ENCODE measurements at regions not wholly inside any gene's neighbourhood (a gene's known extent, or its start where the extent isn't known, plus 50 kb on each side); places are given as distances from the start of the nearest gene placed in this dataset.
"Not testable (repeated sequence)": the region's sequence is repeated elsewhere in the genome, so short reads cannot be mapped to it uniquely, and the experiment has no call there.

DNA sequence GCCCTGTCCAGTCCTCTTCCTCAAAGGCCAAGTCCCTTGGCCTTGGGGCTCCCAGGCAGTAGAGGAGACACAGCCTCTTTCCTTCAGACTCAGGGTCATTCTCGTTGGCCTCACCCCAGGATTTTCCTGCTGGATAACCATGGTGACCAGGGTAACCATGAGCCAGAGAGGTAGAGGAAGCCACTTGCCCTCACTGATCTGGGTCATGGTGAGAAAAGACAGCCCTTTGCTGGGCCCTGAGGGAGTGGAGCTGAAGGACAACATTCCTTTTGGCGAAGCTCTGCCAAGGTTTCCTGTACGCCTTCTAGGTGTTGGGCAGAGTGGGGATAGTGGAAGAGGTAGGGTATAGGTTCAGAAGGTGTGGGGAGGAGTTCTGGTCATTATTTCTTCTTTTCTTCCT, 53.1 kb upstream of the WNT4 start:
- no peak for DNase-seq (ENCODE audit: low read depth)

DNA sequence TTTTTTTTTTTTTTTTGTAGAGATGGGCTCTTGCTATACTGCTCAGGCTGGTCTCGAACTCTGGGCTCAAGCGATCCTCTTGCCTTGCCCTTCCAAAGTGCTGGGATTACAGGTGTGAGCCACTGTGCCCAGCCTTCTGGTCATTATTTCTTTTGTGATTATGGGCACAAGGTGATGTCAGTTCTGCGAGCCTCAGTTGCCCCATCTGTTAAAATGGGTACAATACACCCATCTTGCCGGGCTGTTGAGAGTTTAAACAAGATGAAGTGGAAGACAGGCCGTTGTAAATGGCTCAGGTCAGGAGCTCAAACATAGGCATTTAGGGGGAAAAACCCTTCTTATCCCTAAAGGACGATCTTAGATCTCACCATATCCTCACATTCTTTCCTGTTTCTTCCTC, 53.7 kb upstream of the WNT4 start:
- no peak for DNase-seq (ENCODE audit: low read depth)

GRCh38 chr1:22197644-22198043, 54.7 kb upstream of the WNT4 start:
- DNase-seq (ENCODE audit: low read depth) = no peak

- no peak for DNase-seq (ENCODE audit: low read depth)
Observed at GRCh38 chr1:22201023-22201422, 58.1 kb upstream of the WNT4 start.

GRCh38 chr1:22203335-22203734, 60.4 kb upstream of the WNT4 start:
- DNase-seq (ENCODE audit: low read depth) = no peak

GRCh38 chr1:22204057-22204840, 61.4 kb upstream of the WNT4 start:
- DNase-seq (ENCODE audit: low read depth) = no peak

- DNase-seq (ENCODE audit: low read depth) = no peak
Observed at GRCh38 chr1:22204989-22205913, 62.4 kb upstream of the WNT4 start.

DNA sequence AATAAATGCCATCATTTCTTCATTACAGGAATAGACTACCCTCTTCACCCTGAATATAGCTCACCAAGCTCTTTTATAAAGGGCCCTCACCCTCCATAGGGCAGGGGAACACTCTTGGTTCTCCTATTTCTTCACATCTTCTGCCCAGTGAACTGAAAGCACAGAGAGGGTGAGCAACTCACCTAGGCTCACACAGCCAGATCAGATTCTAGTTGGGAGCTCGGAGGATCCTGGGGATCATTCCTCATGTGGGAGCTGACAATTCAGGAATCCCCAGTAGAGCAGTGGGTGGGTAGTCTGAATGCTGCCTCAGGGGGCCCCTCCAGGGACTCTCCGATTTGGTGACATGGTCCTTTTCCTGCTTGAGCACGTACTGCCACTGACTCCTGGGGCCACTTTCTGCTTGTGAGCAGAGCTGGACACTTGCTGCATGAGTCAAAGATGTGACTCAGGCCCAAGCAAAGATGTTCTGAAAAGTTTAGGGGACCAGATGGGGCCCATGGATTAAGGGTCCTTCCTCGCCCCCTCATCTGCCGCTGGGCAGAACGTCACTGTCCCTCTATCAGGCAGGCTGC, 63.7 kb upstream of the WNT4 start:
- DNase-seq (ENCODE audit: low read depth) = no peak

DNA sequence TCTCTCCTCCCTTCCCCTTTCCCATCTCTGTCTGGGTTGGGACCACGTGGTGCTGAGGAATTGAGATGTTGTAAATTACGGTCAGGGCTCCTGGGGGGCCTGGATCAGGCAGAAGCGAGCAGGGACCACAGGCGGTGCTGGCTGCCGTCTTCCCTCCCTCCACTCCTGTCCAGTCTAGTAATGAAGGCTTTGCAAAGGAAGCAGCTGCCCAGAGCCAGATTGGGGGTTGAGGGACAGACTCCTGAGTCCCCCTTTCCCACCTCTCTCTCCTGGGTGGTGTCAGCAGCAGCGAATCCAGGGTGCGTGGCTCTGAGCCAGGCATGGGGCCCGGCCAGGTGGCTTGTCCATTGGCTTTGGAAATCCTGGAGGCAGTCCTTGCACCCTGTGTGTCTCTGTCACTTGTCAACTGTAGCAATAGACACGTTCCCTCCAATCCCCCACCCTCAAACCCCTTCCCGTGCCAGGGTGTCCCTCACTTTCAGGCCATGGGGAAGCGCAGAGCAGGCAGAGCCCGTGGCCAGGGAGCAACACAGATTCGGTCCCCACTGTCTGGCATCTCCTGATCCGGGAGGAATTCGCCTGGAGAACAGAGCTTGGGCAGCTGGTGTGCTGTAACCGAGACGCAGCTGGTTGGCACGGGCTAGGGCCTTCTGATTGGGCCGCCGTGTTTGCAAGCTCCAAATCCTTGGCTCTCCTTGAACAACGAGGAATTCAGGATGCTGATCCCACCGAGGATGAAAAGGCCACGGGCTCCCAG, 64.8 kb upstream of the WNT4 start:
- no peak for DNase-seq (ENCODE audit: low read depth)

GRCh38 chr1:22208268-22208972, 65.5 kb upstream of the WNT4 start:
- DNase-seq (ENCODE audit: low read depth) = no peak

DNA sequence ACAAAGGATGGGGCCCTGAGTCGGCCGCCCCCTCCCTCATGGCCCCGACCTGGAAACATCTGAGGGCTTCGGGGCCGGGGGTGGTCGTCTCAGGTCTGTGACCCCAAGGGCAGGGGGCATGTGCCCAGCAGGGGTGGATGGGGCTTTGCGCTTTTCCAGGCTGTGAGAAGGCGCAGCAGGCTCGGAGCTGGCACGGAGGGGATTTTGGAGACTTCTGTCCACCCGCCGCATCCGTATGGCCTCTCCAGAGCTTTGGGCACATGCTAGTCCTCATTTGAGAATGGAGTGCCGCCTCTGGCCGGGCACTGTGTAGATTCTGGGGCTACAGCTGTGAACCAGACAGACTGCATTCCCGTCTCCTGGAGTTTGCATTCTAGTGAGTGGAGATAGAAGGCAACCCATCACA, 66.1 kb upstream of the WNT4 start:
- DNase-seq (ENCODE audit: low read depth) = no peak

GRCh38 chr1:22210176-22210575, 67.3 kb upstream of the WNT4 start:
- DNase-seq (ENCODE audit: low read depth) = no peak

DNA sequence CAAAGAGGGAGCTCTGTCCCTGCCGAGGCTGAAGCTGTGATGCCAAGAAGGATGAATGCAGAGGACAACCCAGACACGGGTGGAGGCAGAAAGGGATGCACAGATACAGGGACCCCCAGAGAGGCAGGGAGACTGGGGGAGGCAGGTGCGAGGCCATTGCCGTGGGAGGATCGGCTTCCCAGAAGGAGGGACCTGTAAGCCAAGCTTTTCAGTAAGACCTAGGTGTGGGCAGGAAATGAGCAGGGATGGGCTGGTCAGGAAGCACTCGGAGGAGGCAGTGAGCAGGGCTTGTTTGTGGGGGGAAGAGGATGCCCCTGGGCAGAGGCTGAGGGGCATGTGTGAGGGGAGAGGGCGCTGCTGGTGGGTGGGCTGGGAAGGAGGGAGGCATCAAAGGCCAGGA, 67.7 kb upstream of the WNT4 start:
- DNase-seq (ENCODE audit: low read depth) = no peak

DNA sequence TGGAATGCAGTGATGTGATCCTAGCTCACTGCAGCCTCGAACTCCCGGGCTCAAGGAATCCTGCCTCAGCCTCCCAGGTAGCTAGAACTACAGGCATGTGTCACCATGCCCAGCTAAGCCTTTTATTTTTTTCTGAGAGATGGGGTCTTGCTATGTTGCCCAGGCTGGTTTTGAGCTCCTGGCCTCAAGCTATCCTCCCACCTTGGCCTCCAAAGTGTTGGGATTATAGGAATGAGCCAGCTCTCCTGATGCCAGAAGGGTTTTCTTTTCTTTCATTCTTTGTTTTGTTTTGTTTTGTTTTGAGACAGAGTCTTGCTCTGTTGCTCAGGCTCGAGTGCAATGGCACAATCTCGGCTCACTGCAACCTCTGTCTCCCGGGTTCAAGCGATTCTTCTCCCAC, 68.6 kb upstream of the WNT4 start:
- DNase-seq (ENCODE audit: low read depth) = not testable (repeated sequence)

GRCh38 chr1:22212400-22213233, 69.7 kb upstream of the WNT4 start:
- DNase-seq (ENCODE audit: low read depth) = no peak

DNA sequence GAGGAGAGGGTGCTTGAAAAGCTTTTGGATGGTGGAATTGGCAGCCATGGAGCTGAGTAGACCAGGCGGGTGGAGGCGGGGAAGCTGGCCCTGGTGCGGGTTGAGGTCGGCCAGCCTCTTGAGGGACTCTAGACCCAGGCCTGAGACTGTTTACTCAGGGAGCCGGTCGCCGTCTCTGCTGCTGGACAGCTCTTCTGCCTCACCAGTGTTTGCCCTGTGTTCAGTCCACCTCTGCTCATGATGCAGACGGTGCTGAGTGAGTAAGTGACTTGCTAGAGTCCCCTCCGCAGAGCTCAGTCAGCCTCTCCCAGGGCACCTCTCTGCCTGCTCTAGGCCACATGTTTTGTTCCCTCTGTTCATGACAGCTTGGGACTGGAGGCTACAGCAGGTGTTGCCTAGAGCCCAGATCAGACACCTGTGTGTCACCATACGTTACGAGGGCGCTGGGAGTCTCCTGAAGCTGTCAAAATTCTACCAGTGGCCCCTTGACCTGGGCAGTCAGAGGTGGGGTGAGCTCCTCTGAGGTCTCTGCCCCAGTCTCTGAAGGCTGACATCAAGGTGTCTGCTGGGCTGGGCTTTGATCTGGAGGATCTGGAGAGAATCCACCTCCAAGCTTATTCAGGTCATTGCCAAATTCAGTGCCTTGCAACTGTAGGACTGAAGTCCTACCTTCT, 73.5 kb upstream of the WNT4 start:
- DNase-seq (ENCODE audit: low read depth) = no peak

GRCh38 chr1:22216966-22217365, 74.1 kb upstream of the WNT4 start:
- DNase-seq (ENCODE audit: low read depth) = no peak

DNA sequence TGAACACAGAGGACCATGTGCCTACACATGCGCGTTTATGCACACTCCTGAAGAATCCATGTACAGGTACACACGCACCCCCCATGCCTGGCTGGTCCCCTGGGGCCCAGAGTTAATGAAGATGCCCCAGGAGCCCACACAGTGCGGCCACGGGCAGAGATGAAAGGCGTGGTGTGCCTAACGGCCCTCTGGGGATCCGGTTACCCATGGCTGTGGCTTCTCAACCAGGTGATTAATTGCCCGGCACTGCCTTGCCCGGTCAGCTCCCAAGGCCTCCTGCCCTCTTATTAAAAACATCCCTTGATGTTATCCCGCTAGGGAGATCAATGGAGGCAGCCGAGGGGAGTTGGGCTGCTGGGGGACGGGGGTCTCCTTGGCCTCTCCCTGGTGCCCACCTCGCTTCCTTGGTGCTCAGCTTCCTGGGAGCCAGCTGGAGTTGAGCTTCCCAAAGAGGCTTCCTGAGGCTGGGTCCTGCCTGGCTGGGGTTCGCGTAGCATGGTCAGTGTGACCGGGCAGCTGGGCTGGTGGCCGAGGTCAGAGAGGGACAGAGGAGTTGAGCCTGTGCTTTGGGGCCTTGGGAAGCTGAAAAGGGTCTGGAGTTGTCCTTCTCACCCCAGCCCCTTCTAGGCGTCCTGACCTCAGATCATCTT, 75.0 kb upstream of the WNT4 start:
- no peak for DNase-seq (ENCODE audit: low read depth)

GRCh38 chr1:22218618-22219250, 75.8 kb upstream of the WNT4 start:
- DNase-seq (ENCODE audit: low read depth) = no peak
